H1 (cell line): ENCODE measurements at regions not wholly inside any gene's neighbourhood (a gene's known extent, or its start where the extent isn't known, plus 50 kb on each side); places are given as distances from the start of the nearest gene placed in this dataset.

ENCODE experiments used
- CTCF ChIA-PET: fragments of 300-600 bp; sonication (Branson Sonifier 250); formaldehyde crosslinking; loops from one replicate; lab custom pipeline; 2021; ENCODE audit not compliant: partially characterized antibody; lab: Charles Lee
- POLR2A ChIA-PET: fragments of 300-600 bp; sonication (Branson Sonifier 250); formaldehyde crosslinking; loops from one replicate; lab custom pipeline; 2021; ENCODE audit warnings: inconsistent platforms; ENCODE audit not compliant: partially characterized antibody; lab: Charles Lee
- DNase-seq, 2 experiments: peaks; one replicate each; pipeline versions ENCODE4 v3.0.0 to v3.0.0-alpha.2; 2010 to 2022; ENCODE audit warnings: low spot score in 2 of 2, low read depth in 1 of 2, mixed read lengths in 1 of 2
- FAIRE-seq: peaks from 2 replicates; lab custom pipeline; 2011; peaks lifted over from hg19 to GRCh38; lab: Jason Lieb, UNC
- H2AFZ ChIP-seq: 2 replicates; pipeline ENCODE4 v1.8.1; 2012; ENCODE audit warnings: low read length, inconsistent platforms
- H2AK5ac ChIP-seq: 2 replicates; pipeline ENCODE4 v1.6.1; 2013; ENCODE audit warnings: low read depth, low read length
- H2BK120ac ChIP-seq: replicated peaks from 2 replicates; pipeline ENCODE3; 2013; ENCODE audit warnings: low read depth, low read length, inconsistent platforms
- H2BK12ac ChIP-seq: 2 replicates; pipeline ENCODE4 v1.6.1; 2013; ENCODE audit warnings: low read depth, low read length
- H2BK15ac ChIP-seq: 2 replicates; pipeline ENCODE4 v1.6.1; 2013; ENCODE audit warnings: low read length
- H2BK20ac ChIP-seq: 2 replicates; pipeline ENCODE4 v1.6.1; 2013; ENCODE audit warnings: low read length
- H2BK5ac ChIP-seq: 2 replicates; pipeline ENCODE4 v1.6.1; 2013; ENCODE audit warnings: low read depth, low read length
- H3K14ac ChIP-seq: 2 replicates; pipeline ENCODE4 v1.6.1; 2013; ENCODE audit warnings: inconsistent platforms; ENCODE audit not compliant: insufficient read length
- H3K18ac ChIP-seq: 2 replicates; pipeline ENCODE4 v1.6.1; 2013; ENCODE audit warnings: low read length; ENCODE audit errors: extremely low read depth
- H3K23ac ChIP-seq: 2 replicates; pipeline ENCODE4 v1.6.1; 2013; ENCODE audit warnings: inconsistent platforms; ENCODE audit not compliant: insufficient read length
- H3K23me2 ChIP-seq: 2 replicates; pipeline ENCODE4 v1.6.1; 2013; ENCODE audit warnings: low read depth, low read length
- H3K27ac ChIP-seq: 2 replicates; pipeline ENCODE4 v1.6.1; 2011; ENCODE audit warnings: low read depth, low read length, inconsistent platforms
- H3K27me3 ChIP-seq, 4 experiments: replicated peaks in 1 of 4; 1 replicate in 1 of 4; 2 replicates in 3 of 4; pipeline versions ENCODE4 v1.6.1 to v1.8.1; 2011 to 2013; ENCODE audit warnings: low read length in 3 of 4, mild to moderate bottlenecking in 3 of 4, inconsistent platforms in 2 of 4, mixed read lengths in 2 of 4, moderate library complexity in 1 of 4; ENCODE audit not compliant: control insufficient read depth in 3 of 4, insufficient read depth in 3 of 4; ENCODE audit errors: extremely low read depth in 1 of 4
- H3K36me3 ChIP-seq, 4 experiments: 2 replicates each; pipeline versions ENCODE4 v1.6.1 to v1.8.1; 2011 to 2013; ENCODE audit warnings: mild to moderate bottlenecking in 4 of 4, low read length in 3 of 4, moderate library complexity in 2 of 4, control low read depth in 1 of 4, inconsistent platforms in 1 of 4; ENCODE audit not compliant: insufficient read depth in 4 of 4, control insufficient read depth in 2 of 4
- H3K4ac ChIP-seq: replicated peaks from 2 replicates; pipeline ENCODE3; 2013; ENCODE audit warnings: low read length, low read depth, mixed read lengths, inconsistent platforms; ENCODE audit not compliant: insufficient read length
- H3K4me1 ChIP-seq, 4 experiments: replicated peaks in 1 of 4; 1 replicate in 1 of 4; 2 replicates in 3 of 4; pipeline versions ENCODE4 v1.6.1 to v1.8.1; 2011 to 2013; ENCODE audit warnings: low read length in 3 of 4, inconsistent platforms in 2 of 4, mixed read lengths in 1 of 4; ENCODE audit not compliant: insufficient read depth in 4 of 4, control insufficient read depth in 3 of 4
- H3K4me2 ChIP-seq, 2 experiments: 2 replicates each; pipeline versions ENCODE4 v1.6.1 to v1.8.1; 2011 to 2013; ENCODE audit warnings: low read depth in 2 of 2, low read length in 2 of 2, control low read depth in 1 of 2, inconsistent platforms in 1 of 2, mild to moderate bottlenecking in 1 of 2; ENCODE audit not compliant: insufficient read depth in 1 of 2
- H3K4me3 ChIP-seq, 4 experiments: fragments of 200-600, 300-600 bp in 1 of 4; sonication (generic), shearing (Covaris generic), sonication (Bioruptor Twin) in 1 of 4; 2 replicates each; pipeline versions ENCODE4 v1.5.1 to v1.8.1; 2011 to 2016; ENCODE audit warnings: low read length in 4 of 4, low read depth in 3 of 4, control low read depth in 2 of 4, inconsistent platforms in 2 of 4, mild to moderate bottlenecking in 2 of 4, mixed read lengths in 1 of 4, moderate library complexity in 1 of 4; ENCODE audit not compliant: insufficient read depth in 2 of 4; ENCODE audit errors: extremely low read depth in 1 of 4
- H3K56ac ChIP-seq: replicated peaks from 2 replicates; pipeline ENCODE3; 2013; ENCODE audit warnings: low read depth, mild to moderate bottlenecking, mixed read lengths, low read length, inconsistent platforms; ENCODE audit not compliant: insufficient read length
- H3K79me1 ChIP-seq: 2 replicates; pipeline ENCODE4 v1.6.1; 2013; ENCODE audit warnings: low read depth, low read length, control low read depth
- H3K79me2 ChIP-seq, 2 experiments: 2 replicates each; pipeline versions ENCODE4 v1.6.1 to v1.8.1; 2012 to 2013; ENCODE audit warnings: low read length in 2 of 2, mild to moderate bottlenecking in 2 of 2, inconsistent platforms in 1 of 2; ENCODE audit not compliant: insufficient read depth in 2 of 2, control insufficient read depth in 1 of 2
- H3K9ac ChIP-seq, 4 experiments: replicated peaks in 1 of 4; 1 replicate in 1 of 4; 2 replicates in 3 of 4; pipeline versions ENCODE4 v1.6.1 to v1.8.1; 2011 to 2013; ENCODE audit warnings: low read depth in 3 of 4, low read length in 3 of 4, control low read depth in 2 of 4, mild to moderate bottlenecking in 2 of 4, moderate library complexity in 2 of 4, inconsistent platforms in 1 of 4; ENCODE audit errors: extremely low read depth in 1 of 4
- H3K9me3 ChIP-seq, 2 experiments: 2 replicates each; pipeline versions ENCODE4 v1.6.1 to v1.8.1; 2012 to 2013; ENCODE audit warnings: mild to moderate bottlenecking in 2 of 2, moderate library complexity in 2 of 2, control low read depth in 1 of 2, inconsistent platforms in 1 of 2, low read depth in 1 of 2, low read length in 1 of 2, mixed read lengths in 1 of 2; ENCODE audit not compliant: insufficient read depth in 2 of 2
- H4K20me1 ChIP-seq, 2 experiments: replicated peaks in 1 of 2; 2 replicates each; pipeline versions ENCODE3 to v1.8.1; 2011 to 2013; ENCODE audit warnings: inconsistent platforms in 2 of 2, low read length in 2 of 2, mild to moderate bottlenecking in 1 of 2; ENCODE audit not compliant: insufficient read depth in 2 of 2, control insufficient read depth in 1 of 2
- H4K5ac ChIP-seq: 2 replicates; pipeline ENCODE4 v1.6.1; 2013; ENCODE audit warnings: low read length, low read depth, mixed read lengths, inconsistent platforms; ENCODE audit not compliant: insufficient read length
- H4K8ac ChIP-seq: 2 replicates; pipeline ENCODE4 v1.8.0; 2013; ENCODE audit warnings: mild to moderate bottlenecking, moderate library complexity, low read length, inconsistent platforms; ENCODE audit not compliant: insufficient read depth; ENCODE audit errors: extremely low read depth
- H4K91ac ChIP-seq: replicated peaks from 2 replicates; pipeline ENCODE3; 2013; ENCODE audit warnings: low read length, mixed read lengths, inconsistent platforms; ENCODE audit not compliant: insufficient read length
- ASH2L ChIP-seq: fragments of 200-600, 300-600 bp; sonication (generic); IDR thresholded peaks from one replicate; pipeline ENCODE4 v1.7.1; 2017; ENCODE audit warnings: low read length
- BACH1 ChIP-seq: IDR thresholded peaks from 2 replicates; pipeline ENCODE4 v1.6.1; 2012; ENCODE audit warnings: low read length, improper control_type of control experiment
- CHD2 ChIP-seq: IDR thresholded peaks from 2 replicates; pipeline ENCODE4 v1.6.1; 2012; ENCODE audit warnings: low read length, improper control_type of control experiment
- CTBP2 ChIP-seq: IDR thresholded peaks from 2 replicates; pipeline ENCODE4 v1.7.0; 2011; ENCODE audit warnings: borderline replicate concordance, mild to moderate bottlenecking, moderate library complexity, mixed read lengths, low read length; ENCODE audit not compliant: insufficient read depth, insufficient read length
- FOSL1 ChIP-seq: IDR thresholded peaks from 2 replicates; pipeline ENCODE4 v1.6.1; 2011; ENCODE audit warnings: mild to moderate bottlenecking, low read depth, low read length, moderate library complexity; ENCODE audit not compliant: insufficient read depth
- HDAC2 ChIP-seq, 2 experiments: fragments of 300-600 bp in 1 of 2; sonication (generic) in 1 of 2; IDR thresholded peaks; 2 replicates each; pipeline ENCODE4 v1.6.1; 2011 to 2012; ENCODE audit warnings: low read depth in 2 of 2, low read length in 2 of 2, mild to moderate bottlenecking in 2 of 2, moderate library complexity in 2 of 2, borderline replicate concordance in 1 of 2, inconsistent platforms in 1 of 2
- HDAC6 ChIP-seq: IDR thresholded peaks from one replicate; pipeline ENCODE4 v1.7.1; 2012; ENCODE audit warnings: low read depth, mild to moderate bottlenecking, inconsistent platforms, low read length, moderate library complexity
- NANOG ChIP-seq: IDR thresholded peaks from 2 replicates; pipeline ENCODE4 v1.6.1; 2011; ENCODE audit warnings: low read length, low read depth, mild to moderate bottlenecking, inconsistent platforms; ENCODE audit not compliant: insufficient read depth, poor library complexity, severe bottlenecking
- PHF8 ChIP-seq: fragments of 200-600 bp; sonication (generic); conservative IDR thresholded peaks from 2 replicates; pipeline ENCODE4 v1.7.1; 2012; ENCODE audit warnings: low read depth, mild to moderate bottlenecking, inconsistent platforms, low read length, moderate library complexity
- POLR2AphosphoS5 ChIP-seq: IDR thresholded peaks from 2 replicates; pipeline ENCODE4 v1.6.1; 2011; ENCODE audit warnings: low read depth, low read length
- SAP30 ChIP-seq: fragments of 300-600 bp; sonication (generic); IDR thresholded peaks from 2 replicates; pipeline ENCODE4 v1.7.1; 2012; ENCODE audit warnings: low read length, moderate library complexity, mild to moderate bottlenecking, inconsistent platforms; ENCODE audit not compliant: insufficient read depth, insufficient replicate concordance
- SIRT6 ChIP-seq: IDR thresholded peaks from one replicate; pipeline ENCODE4 v1.7.1; 2012; ENCODE audit warnings: low read length, inconsistent platforms
- SIX5 ChIP-seq: IDR thresholded peaks from 2 replicates; pipeline ENCODE4 v1.6.1; 2011; ENCODE audit warnings: mild to moderate bottlenecking, low read depth, low read length
- SP1 ChIP-seq: IDR thresholded peaks from 2 replicates; pipeline ENCODE4 v1.6.1; 2011; ENCODE audit warnings: low read depth, low read length
- TAF1 ChIP-seq: IDR thresholded peaks from 2 replicates; pipeline ENCODE4 v1.6.1; 2011; ENCODE audit warnings: mild to moderate bottlenecking, low read depth, low read length
- TCF12 ChIP-seq: IDR thresholded peaks from 2 replicates; pipeline ENCODE4 v1.6.1; 2011; ENCODE audit warnings: low read depth, mild to moderate bottlenecking, low read length
- WGBS, 2 experiments: shearing (Covaris generic) in 1 of 2; methylation state at CpG; one replicate each; pipeline versions ENCODE4 v1.1.6 to v1.1.7; 2013 to 2015; ENCODE audit warnings: low lambda C conversion rate in 2 of 2, mixed read lengths in 2 of 2, inconsistent platforms in 1 of 2, low coverage in 1 of 2, missing lambda C conversion rate in 1 of 2; ENCODE audit not compliant: insufficient replicate concordance in 2 of 2, insufficient coverage in 1 of 2, insufficient read length in 1 of 2; ENCODE audit errors: extremely low coverage in 1 of 2, missing lambda C conversion rate in 1 of 2; 5-methylcytosine and 5-hydroxymethylcytosine counted together

- no peak overlapping the region for H4K8ac ChIP-seq
- no peak overlapping the region for H3K18ac ChIP-seq
- no peak overlapping the region for H3K56ac ChIP-seq
- H3K79me2 ChIP-seq: no peaks in the 10 kb centered on the region
- no peak overlapping the region for H2AK5ac ChIP-seq
- H3K79me1 ChIP-seq: no peaks in the 10 kb centered on the region
- H4K20me1 ChIP-seq: no peaks in the 10 kb centered on the region
- no peak overlapping the region for H2AFZ ChIP-seq
- H2BK12ac ChIP-seq: no peak overlapping the region
- CTCF ChIA-PET: interaction anchor here (0.8 to 4.3 kb wide), 6 partner anchors 11 to 197 kb away, joined by 3 to 29 read pairs (median 4); no protein-coding TSS in a partner anchor
- no peak overlapping the region for H3K14ac ChIP-seq
- no peak overlapping the region for H2BK120ac ChIP-seq
- no peak overlapping the region for H4K91ac ChIP-seq
- H3K4ac ChIP-seq: no peak overlapping the region
- H3K9me3 ChIP-seq: 0 out of 4 replicates have a peak, but pooled peaks cover 0 to 4% of the 10 kb centered on the region in 2 experiments
- no peaks in the 10 kb centered on the region for H3K27me3 ChIP-seq
- H3K23me2 ChIP-seq: no peaks in the 10 kb centered on the region
- no peak overlapping the region for H2BK5ac ChIP-seq
- FAIRE-seq (no peak), DNase-seq (no peak)
- no peak overlapping the region for H2BK15ac ChIP-seq
- no peak overlapping the region for H3K4me3 ChIP-seq
- 91% methylated on average over 4 of the region's 4 CpGs; no CpG with 5 or more reads in 1 of the 2 experiments for WGBS, 2 experiments
- POLR2A ChIA-PET: no interaction called here
- no peak overlapping the region for H3K27ac ChIP-seq
- H3K9ac ChIP-seq: no peak overlapping the region
- no peaks in the 10 kb centered on the region for H3K4me1 ChIP-seq
- H4K5ac ChIP-seq: no peak overlapping the region
- no peak overlapping the region for H2BK20ac ChIP-seq
- H3K4me2 ChIP-seq: no peak overlapping the region
- no peak overlapping the region for H3K23ac ChIP-seq
- H3K36me3 ChIP-seq: no peaks in the 10 kb centered on the region
- no peak for TF ChIP-seq SIX5
- TF ChIP-seq CHD2: no peak
- no peak for TF ChIP-seq HDAC2 (IDR thresholded peaks at IDR 0.05; ENCODE audit: borderline replicate concordance in 1 of 2, low read depth in 2 of 2, low read length in 2 of 2)
- TF ChIP-seq SIRT6: no peak
- TF ChIP-seq POLR2AphosphoS5: no peak
- TF ChIP-seq NANOG: no peak
- no peak for TF ChIP-seq BACH1
- TF ChIP-seq SP1: no peak
- TF ChIP-seq FOSL1: no peak
- TF ChIP-seq TCF12: no peak
- TF ChIP-seq HDAC6: no peak
- no peak for TF ChIP-seq TAF1
- no peak for TF ChIP-seq SAP30
- TF ChIP-seq ASH2L: no peak
- no peak for TF ChIP-seq PHF8
- no peak for TF ChIP-seq CTBP2
These were observed 178.7 kb downstream of the SPRY1 start for GRCh38 chr4:123575291-123575690.
